ENCODE measurements at regions not wholly inside any gene's neighbourhood (a gene's known extent, or its start where the extent isn't known, plus 50 kb on each side); places are given as distances from the start of the nearest gene placed in this dataset.

DNA sequence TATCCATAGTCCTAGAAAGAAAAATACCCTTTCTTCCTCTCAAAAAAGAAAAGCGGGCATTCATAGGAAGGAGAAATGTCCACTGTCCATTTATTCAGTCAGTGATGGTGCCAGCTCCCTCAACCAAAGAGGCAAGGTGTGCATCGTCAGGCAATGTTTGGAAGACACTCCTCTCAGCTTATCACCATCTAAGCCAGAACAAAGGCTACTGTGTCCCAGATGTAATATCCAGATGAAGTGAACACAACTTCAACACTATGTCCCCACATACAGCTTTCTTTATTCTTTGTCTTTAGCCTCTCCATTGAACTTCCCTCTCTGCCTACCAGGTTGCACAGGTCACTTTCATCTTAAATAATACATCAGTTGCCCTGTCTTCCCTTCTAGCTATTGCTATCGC lies 131.4 kb upstream of the RNF32 start:
- TF ChIP-seq, protein P1, sequence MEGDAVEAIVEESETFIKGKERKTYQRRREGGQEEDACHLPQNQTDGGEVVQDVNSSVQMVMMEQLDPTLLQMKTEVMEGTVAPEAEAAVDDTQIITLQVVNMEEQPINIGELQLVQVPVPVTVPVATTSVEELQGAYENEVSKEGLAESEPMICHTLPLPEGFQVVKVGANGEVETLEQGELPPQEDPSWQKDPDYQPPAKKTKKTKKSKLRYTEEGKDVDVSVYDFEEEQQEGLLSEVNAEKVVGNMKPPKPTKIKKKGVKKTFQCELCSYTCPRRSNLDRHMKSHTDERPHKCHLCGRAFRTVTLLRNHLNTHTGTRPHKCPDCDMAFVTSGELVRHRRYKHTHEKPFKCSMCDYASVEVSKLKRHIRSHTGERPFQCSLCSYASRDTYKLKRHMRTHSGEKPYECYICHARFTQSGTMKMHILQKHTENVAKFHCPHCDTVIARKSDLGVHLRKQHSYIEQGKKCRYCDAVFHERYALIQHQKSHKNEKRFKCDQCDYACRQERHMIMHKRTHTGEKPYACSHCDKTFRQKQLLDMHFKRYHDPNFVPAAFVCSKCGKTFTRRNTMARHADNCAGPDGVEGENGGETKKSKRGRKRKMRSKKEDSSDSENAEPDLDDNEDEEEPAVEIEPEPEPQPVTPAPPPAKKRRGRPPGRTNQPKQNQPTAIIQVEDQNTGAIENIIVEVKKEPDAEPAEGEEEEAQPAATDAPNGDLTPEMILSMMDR (IDR thresholded peaks at IDR 0.05): no peak
- no peak for TF ChIP-seq POLR2AphosphoS5 (IDR thresholded peaks at IDR 0.05)
- TF ChIP-seq POLR2A (IDR thresholded peaks at IDR 0.05): no peak

Data from upper lobe of left lung (tissue), 4 donors.